Stomach (tissue), 4 donors: ENCODE measurements at regions not wholly inside any gene's neighbourhood (a gene's known extent, or its start where the extent isn't known, plus 50 kb on each side); places are given as distances from the start of the nearest gene placed in this dataset.

Experiments used
- EP300 ChIP-seq: sonication (generic); formaldehyde crosslinking; IDR thresholded peaks from one replicate; pipeline ENCODE4 v1.6.1; 2017; ENCODE audit warnings: antibody characterized with exemption
- POLR2A ChIP-seq, 4 donors: fragments of 450-650 bp; IDR thresholded peaks; one replicate each; pipeline ENCODE4 v1.6.1; 2016; ENCODE audit warnings: antibody characterized with exemption in 4 of 4, control low read depth in 2 of 4, mild to moderate bottlenecking in 1 of 4, moderate library complexity in 1 of 4
- POLR2AphosphoS5 ChIP-seq, 3 donors: sonication (generic); formaldehyde crosslinking; IDR thresholded peaks; one replicate each; pipeline ENCODE4 v1.6.1; 2016; ENCODE audit warnings: antibody characterized with exemption in 3 of 3
- TF ChIP-seq, protein P1 (sequence below), 7 experiments: fragments of 450-650 bp in 4 of 7; fragments of 200-600 bp in 3 of 7; sonication (generic) in 3 of 7; IDR thresholded peaks; one replicate each; pipeline ENCODE4 v1.5.1; 2016 to 2019; ENCODE audit warnings: antibody characterized with exemption in 7 of 7, control low read depth in 2 of 7, mild to moderate bottlenecking in 1 of 7

DNA sequence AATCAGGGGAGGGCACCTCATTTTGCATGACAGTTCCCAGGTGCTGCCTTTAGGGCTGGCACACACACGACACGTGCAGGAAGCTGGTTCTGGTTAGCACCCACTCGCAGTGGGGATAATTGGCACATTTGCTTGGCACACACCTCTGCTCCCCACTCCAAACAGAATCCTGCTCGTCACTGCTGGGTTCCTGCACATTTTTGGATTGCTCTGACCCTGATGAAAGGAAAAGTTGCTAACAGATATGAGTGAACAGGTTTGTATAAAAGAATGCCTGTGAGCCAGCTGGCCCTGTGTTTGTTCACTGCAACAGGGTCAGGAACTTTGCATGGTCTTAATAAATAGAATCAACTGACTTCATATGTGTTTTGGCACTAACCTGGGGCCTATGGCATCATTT, 1500.4 kb downstream of the EFNB2 start:
- TF ChIP-seq, protein P1, sequence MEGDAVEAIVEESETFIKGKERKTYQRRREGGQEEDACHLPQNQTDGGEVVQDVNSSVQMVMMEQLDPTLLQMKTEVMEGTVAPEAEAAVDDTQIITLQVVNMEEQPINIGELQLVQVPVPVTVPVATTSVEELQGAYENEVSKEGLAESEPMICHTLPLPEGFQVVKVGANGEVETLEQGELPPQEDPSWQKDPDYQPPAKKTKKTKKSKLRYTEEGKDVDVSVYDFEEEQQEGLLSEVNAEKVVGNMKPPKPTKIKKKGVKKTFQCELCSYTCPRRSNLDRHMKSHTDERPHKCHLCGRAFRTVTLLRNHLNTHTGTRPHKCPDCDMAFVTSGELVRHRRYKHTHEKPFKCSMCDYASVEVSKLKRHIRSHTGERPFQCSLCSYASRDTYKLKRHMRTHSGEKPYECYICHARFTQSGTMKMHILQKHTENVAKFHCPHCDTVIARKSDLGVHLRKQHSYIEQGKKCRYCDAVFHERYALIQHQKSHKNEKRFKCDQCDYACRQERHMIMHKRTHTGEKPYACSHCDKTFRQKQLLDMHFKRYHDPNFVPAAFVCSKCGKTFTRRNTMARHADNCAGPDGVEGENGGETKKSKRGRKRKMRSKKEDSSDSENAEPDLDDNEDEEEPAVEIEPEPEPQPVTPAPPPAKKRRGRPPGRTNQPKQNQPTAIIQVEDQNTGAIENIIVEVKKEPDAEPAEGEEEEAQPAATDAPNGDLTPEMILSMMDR (IDR thresholded peaks at IDR 0.05) = no peak
- TF ChIP-seq POLR2AphosphoS5 (IDR thresholded peaks at IDR 0.05) (no peak), EP300 (no peak), POLR2A (IDR thresholded peaks at IDR 0.05) (no peak)
